Esophagus squamous epithelium (tissue), 4 donors: ENCODE measurements at regions not wholly inside any gene's neighbourhood (a gene's known extent, or its start where the extent isn't known, plus 50 kb on each side); places are given as distances from the start of the nearest gene placed in this dataset.

ENCODE experiments used
- CTCF ChIP-seq, 6 experiments: fragments of 450-650 bp in 4 of 6; fragments of 200-600 bp in 2 of 6; sonication (generic) in 2 of 6; IDR thresholded peaks; one replicate each; pipeline ENCODE4 v1.5.1; 2016 to 2019; ENCODE audit warnings: antibody characterized with exemption in 6 of 6, mild to moderate bottlenecking in 4 of 6, moderate library complexity in 4 of 6
- POLR2A ChIP-seq, 4 donors: fragments of 450-650 bp; IDR thresholded peaks; one replicate each; pipeline ENCODE4 v1.6.1; 2017; ENCODE audit warnings: antibody characterized with exemption in 4 of 4, mild to moderate bottlenecking in 4 of 4, moderate library complexity in 3 of 4

GRCh38 chr5:36374266-36374862 is 72.7 kb upstream of the RANBP3L start:
- TF ChIP-seq CTCF (IDR thresholded peaks at IDR 0.05) (no peak), POLR2A (IDR thresholded peaks at IDR 0.05) (no peak)
